Mesothelial cell of epicardium (in vitro differentiated cells): ENCODE measurements at regions not wholly inside any gene's neighbourhood (a gene's known extent, or its start where the extent isn't known, plus 50 kb on each side); places are given as distances from the start of the nearest gene placed in this dataset.

Experiments used
- DNase-seq, 2 experiments: peaks; one replicate each; pipeline ENCODE4 v3.0.0; 2021; ENCODE audit warnings: low spot score in 2 of 2; ENCODE audit not compliant: unreplicated experiment in 2 of 2
- H3K27ac Mint-ChIP-seq: 2 replicates; pipeline ENCODE4 v1.8.0; 2021; ENCODE audit warnings: mixed read lengths
- H3K27me3 Mint-ChIP-seq: 2 replicates; pipeline ENCODE4 v1.8.0; 2021; ENCODE audit warnings: low read depth, mixed read lengths
- H3K36me3 Mint-ChIP-seq: 2 replicates; pipeline ENCODE4 v1.8.0; 2021; ENCODE audit warnings: mixed read lengths
- H3K4me1 Mint-ChIP-seq: 2 replicates; pipeline ENCODE4 v1.8.0; 2021; ENCODE audit warnings: mixed read lengths
- H3K4me3 Mint-ChIP-seq: 2 replicates; pipeline ENCODE4 v1.8.0; 2021; ENCODE audit warnings: mild to moderate bottlenecking, moderate library complexity, mixed read lengths
- H3K9me3 Mint-ChIP-seq: 2 replicates; pipeline ENCODE4 v1.8.0; 2021; ENCODE audit warnings: mixed read lengths
- TF ChIP-seq, protein P1 (sequence below): fragments of 200-600 bp; sonication (generic); IDR thresholded peaks from one replicate; pipeline ENCODE4 v1.5.0; 2021; ENCODE audit warnings: antibody characterized with exemption; ENCODE audit not compliant: unreplicated experiment

DNA sequence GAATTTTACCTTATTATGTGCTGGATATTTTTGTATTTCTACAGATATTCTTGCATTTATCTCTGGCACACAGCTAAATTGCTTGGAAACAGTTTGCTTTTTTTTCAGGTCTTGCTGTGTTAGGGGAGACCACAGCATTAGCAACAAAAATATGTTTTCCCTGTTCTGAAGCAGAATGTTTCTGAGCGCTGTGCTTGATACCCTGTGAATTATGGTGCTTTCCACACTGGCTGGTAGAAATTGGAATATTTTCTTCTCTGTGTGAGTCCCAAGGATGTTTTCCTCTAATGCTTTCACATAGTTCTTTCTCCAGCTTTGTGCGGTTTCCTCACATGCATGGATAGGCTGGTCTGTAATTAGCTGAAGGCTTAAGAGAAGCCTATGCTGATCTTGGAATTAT is 651.6 kb upstream of the IGFBP3 start:
- H3K4me3 Mint-ChIP-seq, result no peak overlapping the region
- H3K9me3 Mint-ChIP-seq, result peaks cover 22% of the 10 kb centered on the region
- peaks cover 19% of the 10 kb centered on the region for H3K36me3 Mint-ChIP-seq
- H3K27me3 Mint-ChIP-seq, result no peaks in the 10 kb centered on the region
- H3K4me1 Mint-ChIP-seq, result peaks cover 51% of the 10 kb centered on the region
- peak overlapping the region; percentile 81 for H3K27ac Mint-ChIP-seq
- TF ChIP-seq, protein P1, sequence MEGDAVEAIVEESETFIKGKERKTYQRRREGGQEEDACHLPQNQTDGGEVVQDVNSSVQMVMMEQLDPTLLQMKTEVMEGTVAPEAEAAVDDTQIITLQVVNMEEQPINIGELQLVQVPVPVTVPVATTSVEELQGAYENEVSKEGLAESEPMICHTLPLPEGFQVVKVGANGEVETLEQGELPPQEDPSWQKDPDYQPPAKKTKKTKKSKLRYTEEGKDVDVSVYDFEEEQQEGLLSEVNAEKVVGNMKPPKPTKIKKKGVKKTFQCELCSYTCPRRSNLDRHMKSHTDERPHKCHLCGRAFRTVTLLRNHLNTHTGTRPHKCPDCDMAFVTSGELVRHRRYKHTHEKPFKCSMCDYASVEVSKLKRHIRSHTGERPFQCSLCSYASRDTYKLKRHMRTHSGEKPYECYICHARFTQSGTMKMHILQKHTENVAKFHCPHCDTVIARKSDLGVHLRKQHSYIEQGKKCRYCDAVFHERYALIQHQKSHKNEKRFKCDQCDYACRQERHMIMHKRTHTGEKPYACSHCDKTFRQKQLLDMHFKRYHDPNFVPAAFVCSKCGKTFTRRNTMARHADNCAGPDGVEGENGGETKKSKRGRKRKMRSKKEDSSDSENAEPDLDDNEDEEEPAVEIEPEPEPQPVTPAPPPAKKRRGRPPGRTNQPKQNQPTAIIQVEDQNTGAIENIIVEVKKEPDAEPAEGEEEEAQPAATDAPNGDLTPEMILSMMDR, result no peak
- DNase-seq, result no peak

DNA sequence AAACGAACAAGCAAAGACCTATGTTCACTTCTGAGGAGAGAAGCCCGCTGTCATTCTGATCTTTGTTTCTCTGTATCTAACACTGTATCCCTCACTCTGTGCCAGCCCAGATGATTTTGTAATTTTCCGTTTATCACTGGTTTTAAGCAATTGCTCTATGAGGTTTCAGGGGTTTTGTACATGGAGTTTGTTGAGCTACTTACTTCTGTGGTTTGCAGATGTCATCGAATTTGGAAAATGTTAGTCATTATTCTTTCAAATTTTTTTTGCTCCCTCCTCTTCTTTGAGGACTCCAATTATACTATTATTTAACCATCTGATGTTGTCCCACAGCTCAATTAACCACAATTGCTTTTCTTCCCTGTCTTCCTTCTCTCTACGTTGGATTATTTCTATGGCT is 650.9 kb upstream of the IGFBP3 start:
- DNase-seq, result no peak
- Mint-ChIP-seq H3K36me3 (peaks cover 19% of the 10 kb centered on the region), H3K27me3 (no peaks in the 10 kb centered on the region), H3K27ac (peak overlapping the region; percentile 81), H3K4me1 (peaks cover 52% of the 10 kb centered on the region), H3K9me3 (peaks cover 22% of the 10 kb centered on the region), H3K4me3 (no peak overlapping the region)
- TF ChIP-seq, protein P1, result no peak

DNA sequence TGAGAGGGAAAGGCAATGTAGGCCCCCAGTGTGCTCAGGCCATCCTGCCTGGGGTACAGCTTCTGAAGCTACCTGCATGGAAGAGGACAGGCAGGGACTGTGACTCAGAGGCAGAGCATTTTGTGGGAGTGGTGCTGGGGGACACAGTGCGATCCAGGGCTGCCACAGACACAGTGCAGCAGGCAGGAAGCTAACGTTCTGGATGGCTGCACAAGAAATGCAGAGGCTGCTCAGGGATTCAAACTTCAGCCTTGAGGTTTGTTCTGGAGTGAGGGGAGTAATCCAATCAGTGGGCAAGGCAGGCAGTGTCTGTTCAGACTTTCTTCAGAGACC is 648.0 kb upstream of the IGFBP3 start:
- TF ChIP-seq, protein P1, result no peak
- H3K27me3 Mint-ChIP-seq, result no peaks in the 10 kb centered on the region
- peaks cover 75% of the 10 kb centered on the region for H3K4me1 Mint-ChIP-seq
- peak overlapping the region; percentile 79 for H3K27ac Mint-ChIP-seq
- no peak overlapping the region for H3K4me3 Mint-ChIP-seq
- no peak for DNase-seq
- H3K9me3 Mint-ChIP-seq, result peaks cover 10% of the 10 kb centered on the region
- peaks cover 13% of the 10 kb centered on the region for H3K36me3 Mint-ChIP-seq

GRCh38 chr7:46568420-46569132 is 647.5 kb upstream of the IGFBP3 start:
- no peak for DNase-seq
- TF ChIP-seq, protein P1, result no peak
- Mint-ChIP-seq H3K27me3 (no peaks in the 10 kb centered on the region), H3K4me3 (no peak overlapping the region), H3K27ac (peak overlapping the region; percentile 79), H3K36me3 (peaks cover 12% of the 10 kb centered on the region), H3K4me1 (peaks cover 72% of the 10 kb centered on the region), H3K9me3 (peaks cover 5% of the 10 kb centered on the region)

GRCh38 chr7:46567858-46568257 is 646.8 kb upstream of the IGFBP3 start:
- H3K4me1 Mint-ChIP-seq, result peaks cover 65% of the 10 kb centered on the region
- H3K9me3 Mint-ChIP-seq, result peaks cover 5% of the 10 kb centered on the region
- no peak overlapping the region for H3K4me3 Mint-ChIP-seq
- TF ChIP-seq, protein P1, result no peak
- no peak for DNase-seq
- H3K36me3 Mint-ChIP-seq, result peaks cover 13% of the 10 kb centered on the region
- H3K27ac Mint-ChIP-seq, result peak overlapping the region; percentile 52
- H3K27me3 Mint-ChIP-seq, result no peaks in the 10 kb centered on the region
